Glutamatergic neuron (in vitro differentiated cells): ENCODE measurements at regions not wholly inside any gene's neighbourhood (a gene's known extent, or its start where the extent isn't known, plus 50 kb on each side); places are given as distances from the start of the nearest gene placed in this dataset.
"Not testable (repeated sequence)": the region's sequence is repeated elsewhere in the genome, so short reads cannot be mapped to it uniquely, and the experiment has no call there.

ENCODE experiments used
- DNase-seq: peaks from one replicate; pipeline ENCODE4 v3.0.0; 2022
- H3K27ac Mint-ChIP-seq: one replicate; pipeline ENCODE4 v1.8.0; 2020; ENCODE audit warnings: mild to moderate bottlenecking, mixed read lengths, inconsistent platforms; ENCODE audit not compliant: unreplicated experiment
- H3K27me3 Mint-ChIP-seq: one replicate; pipeline ENCODE4 v1.8.0; 2020; ENCODE audit warnings: mild to moderate bottlenecking, moderate library complexity, mixed read lengths, inconsistent platforms; ENCODE audit not compliant: unreplicated experiment
- H3K36me3 Mint-ChIP-seq: one replicate; pipeline ENCODE4 v1.8.0; 2020; ENCODE audit warnings: mild to moderate bottlenecking, mixed read lengths, inconsistent platforms; ENCODE audit not compliant: unreplicated experiment
- H3K4me1 Mint-ChIP-seq: one replicate; pipeline ENCODE4 v1.8.0; 2020; ENCODE audit warnings: mild to moderate bottlenecking, low read depth, mixed read lengths, inconsistent platforms; ENCODE audit not compliant: unreplicated experiment
- H3K4me3 Mint-ChIP-seq: one replicate; pipeline ENCODE4 v1.8.0; 2020; ENCODE audit warnings: mild to moderate bottlenecking, mixed read lengths, inconsistent platforms; ENCODE audit not compliant: unreplicated experiment
- H3K9me3 Mint-ChIP-seq: one replicate; pipeline ENCODE4 v1.8.0; 2020; ENCODE audit warnings: mild to moderate bottlenecking, moderate library complexity, mixed read lengths, inconsistent platforms; ENCODE audit not compliant: unreplicated experiment
- TF ChIP-seq, protein P1 (sequence below): fragments of 200-600 bp; sonication (generic); IDR thresholded peaks from one replicate; pipeline ENCODE4 v1.5.0; 2021; ENCODE audit not compliant: partially characterized antibody, unreplicated experiment

DNA sequence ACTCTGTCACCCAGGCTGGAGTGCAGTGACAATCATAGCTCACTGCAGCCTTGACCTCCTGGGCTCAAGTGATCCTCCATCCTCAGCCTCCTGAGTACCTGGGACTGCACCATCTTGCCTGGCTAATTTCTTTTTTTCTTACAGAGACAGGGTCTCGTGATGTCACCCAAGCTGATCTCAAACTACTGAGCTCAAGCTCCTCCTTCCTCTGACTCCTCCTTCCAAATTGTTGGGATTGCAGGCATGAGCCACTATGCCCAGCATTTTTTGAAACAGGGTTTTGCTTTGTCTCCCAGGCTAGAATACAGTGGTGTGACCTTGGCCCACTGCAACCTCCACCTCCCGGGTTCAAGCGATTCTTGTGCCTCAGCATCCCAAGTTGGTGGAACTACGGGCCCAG is 358.3 kb upstream of the MTNR1B start:
- peaks cover under 1% of the 10 kb centered on the region for H3K27me3 Mint-ChIP-seq
- peaks cover 12% of the 10 kb centered on the region for H3K4me1 Mint-ChIP-seq
- H3K9me3 Mint-ChIP-seq, result peaks cover 3% of the 10 kb centered on the region
- TF ChIP-seq, protein P1, sequence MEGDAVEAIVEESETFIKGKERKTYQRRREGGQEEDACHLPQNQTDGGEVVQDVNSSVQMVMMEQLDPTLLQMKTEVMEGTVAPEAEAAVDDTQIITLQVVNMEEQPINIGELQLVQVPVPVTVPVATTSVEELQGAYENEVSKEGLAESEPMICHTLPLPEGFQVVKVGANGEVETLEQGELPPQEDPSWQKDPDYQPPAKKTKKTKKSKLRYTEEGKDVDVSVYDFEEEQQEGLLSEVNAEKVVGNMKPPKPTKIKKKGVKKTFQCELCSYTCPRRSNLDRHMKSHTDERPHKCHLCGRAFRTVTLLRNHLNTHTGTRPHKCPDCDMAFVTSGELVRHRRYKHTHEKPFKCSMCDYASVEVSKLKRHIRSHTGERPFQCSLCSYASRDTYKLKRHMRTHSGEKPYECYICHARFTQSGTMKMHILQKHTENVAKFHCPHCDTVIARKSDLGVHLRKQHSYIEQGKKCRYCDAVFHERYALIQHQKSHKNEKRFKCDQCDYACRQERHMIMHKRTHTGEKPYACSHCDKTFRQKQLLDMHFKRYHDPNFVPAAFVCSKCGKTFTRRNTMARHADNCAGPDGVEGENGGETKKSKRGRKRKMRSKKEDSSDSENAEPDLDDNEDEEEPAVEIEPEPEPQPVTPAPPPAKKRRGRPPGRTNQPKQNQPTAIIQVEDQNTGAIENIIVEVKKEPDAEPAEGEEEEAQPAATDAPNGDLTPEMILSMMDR, result no peak
- H3K27ac Mint-ChIP-seq, result no peak overlapping the region
- DNase-seq, result no peak
- no peaks in the 10 kb centered on the region for H3K36me3 Mint-ChIP-seq
- no peak overlapping the region for H3K4me3 Mint-ChIP-seq

DNA sequence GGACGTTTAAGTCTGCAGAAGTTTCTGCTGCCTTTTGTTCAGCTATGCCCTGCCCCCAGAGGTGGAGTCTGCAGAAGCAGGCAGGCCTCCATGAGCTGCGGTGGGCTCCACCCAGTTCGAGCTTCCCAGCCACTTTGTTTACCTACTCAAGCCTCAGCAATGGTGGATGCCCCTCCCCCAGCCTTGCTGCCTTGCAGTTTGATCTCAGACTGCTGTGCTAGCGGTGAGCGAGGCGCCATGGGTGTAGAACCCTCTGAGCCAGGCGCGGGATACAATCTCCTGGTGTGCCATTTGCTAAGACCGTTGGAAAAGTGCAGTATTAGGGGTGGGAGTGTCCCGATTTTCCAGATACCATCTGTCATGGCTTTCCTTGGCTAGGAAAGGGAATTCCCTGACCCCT is 351.4 kb upstream of the MTNR1B start:
- DNase-seq, H3K36me3 Mint-ChIP-seq, H3K27me3 Mint-ChIP-seq, H3K4me1 Mint-ChIP-seq, H3K27ac Mint-ChIP-seq, H3K9me3 Mint-ChIP-seq, H3K4me3 Mint-ChIP-seq: not testable (repeated sequence)

DNA sequence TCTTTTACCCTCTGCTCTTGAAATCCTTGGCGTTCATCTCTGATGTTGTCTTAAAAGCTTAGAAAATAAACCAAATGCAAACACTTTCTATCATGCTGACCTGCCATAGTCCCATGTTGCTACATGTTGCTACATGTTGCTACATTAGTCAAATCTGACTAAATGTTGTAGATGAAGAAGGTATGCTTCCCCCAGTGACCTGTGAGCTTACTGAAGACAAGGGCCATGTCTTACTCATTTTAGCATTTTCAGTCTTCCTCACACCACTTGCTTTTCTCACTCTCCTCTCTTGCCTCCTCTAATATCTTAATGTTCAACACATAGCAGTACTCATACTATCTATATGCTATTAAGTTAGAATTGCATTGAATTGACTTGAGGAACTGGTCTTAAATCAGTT is 346.4 kb upstream of the MTNR1B start:
- H3K27me3 Mint-ChIP-seq, result no peaks in the 10 kb centered on the region
- no peak for DNase-seq
- TF ChIP-seq, protein P1, result no peak
- no peaks in the 10 kb centered on the region for H3K9me3 Mint-ChIP-seq
- no peaks in the 10 kb centered on the region for H3K4me1 Mint-ChIP-seq
- H3K27ac Mint-ChIP-seq, result no peak overlapping the region
- no peak overlapping the region for H3K4me3 Mint-ChIP-seq
- no peaks in the 10 kb centered on the region for H3K36me3 Mint-ChIP-seq

DNA sequence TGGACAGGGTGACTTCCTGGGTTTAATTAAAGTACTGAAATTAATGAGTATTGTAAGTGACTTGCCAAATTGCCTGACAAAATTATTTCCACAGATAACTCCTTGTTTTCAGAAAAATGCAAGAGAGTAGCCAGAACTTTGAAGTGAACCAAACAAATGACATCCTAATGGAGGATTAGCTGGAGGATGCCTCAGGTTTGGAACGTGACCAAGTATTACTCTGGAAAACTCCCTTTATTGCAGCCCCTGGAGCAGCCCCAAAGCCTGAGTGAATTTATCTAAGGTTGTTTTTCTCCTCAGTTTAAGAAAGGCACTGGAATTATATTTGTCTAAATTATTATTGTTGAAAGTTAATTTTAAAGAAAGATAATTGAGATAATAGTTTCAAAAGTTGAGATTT is 343.6 kb upstream of the MTNR1B start:
- no peaks in the 10 kb centered on the region for H3K36me3 Mint-ChIP-seq
- H3K27ac Mint-ChIP-seq, result no peak overlapping the region
- no peak for DNase-seq
- no peaks in the 10 kb centered on the region for H3K27me3 Mint-ChIP-seq
- TF ChIP-seq, protein P1, result no peak
- H3K4me1 Mint-ChIP-seq, result no peaks in the 10 kb centered on the region
- no peaks in the 10 kb centered on the region for H3K9me3 Mint-ChIP-seq
- no peak overlapping the region for H3K4me3 Mint-ChIP-seq

DNA sequence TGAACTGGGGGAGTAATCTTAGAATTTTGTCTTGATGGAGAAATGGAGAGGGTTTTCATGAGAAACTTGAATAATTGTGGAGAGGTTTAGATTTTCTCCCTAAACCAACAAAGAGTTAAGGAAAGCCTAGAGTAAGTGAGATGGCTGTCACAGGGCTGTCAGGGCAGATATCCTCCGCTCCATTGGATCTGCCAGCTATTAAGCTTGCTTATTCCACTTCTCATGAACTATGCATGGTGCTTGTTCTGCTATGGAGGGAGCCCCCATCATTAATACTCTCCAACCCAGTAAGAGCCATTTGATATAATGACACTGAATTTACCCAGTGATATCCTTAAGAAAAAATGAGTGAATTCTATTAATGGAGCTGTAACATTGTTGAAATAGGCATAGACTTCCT is 342.8 kb upstream of the MTNR1B start:
- no peak overlapping the region for H3K4me3 Mint-ChIP-seq
- no peak overlapping the region for H3K27ac Mint-ChIP-seq

More for the DNA sequence above, 342.8 kb upstream of the MTNR1B start:
- no peaks in the 10 kb centered on the region for H3K4me1 Mint-ChIP-seq
- no peaks in the 10 kb centered on the region for H3K9me3 Mint-ChIP-seq
- no peaks in the 10 kb centered on the region for H3K36me3 Mint-ChIP-seq
- TF ChIP-seq, protein P1, result no peak
- H3K27me3 Mint-ChIP-seq, result no peaks in the 10 kb centered on the region
- no peak for DNase-seq
